LHCN-M2 (cell line): ENCODE measurements at regions not wholly inside any gene's neighbourhood (a gene's known extent, or its start where the extent isn't known, plus 50 kb on each side); places are given as distances from the start of the nearest gene placed in this dataset.

Experiments used
- DNase-seq: peaks from one replicate; pipeline ENCODE4 v3.0.0-alpha.2; 2012; ENCODE audit warnings: low read depth

DNA sequence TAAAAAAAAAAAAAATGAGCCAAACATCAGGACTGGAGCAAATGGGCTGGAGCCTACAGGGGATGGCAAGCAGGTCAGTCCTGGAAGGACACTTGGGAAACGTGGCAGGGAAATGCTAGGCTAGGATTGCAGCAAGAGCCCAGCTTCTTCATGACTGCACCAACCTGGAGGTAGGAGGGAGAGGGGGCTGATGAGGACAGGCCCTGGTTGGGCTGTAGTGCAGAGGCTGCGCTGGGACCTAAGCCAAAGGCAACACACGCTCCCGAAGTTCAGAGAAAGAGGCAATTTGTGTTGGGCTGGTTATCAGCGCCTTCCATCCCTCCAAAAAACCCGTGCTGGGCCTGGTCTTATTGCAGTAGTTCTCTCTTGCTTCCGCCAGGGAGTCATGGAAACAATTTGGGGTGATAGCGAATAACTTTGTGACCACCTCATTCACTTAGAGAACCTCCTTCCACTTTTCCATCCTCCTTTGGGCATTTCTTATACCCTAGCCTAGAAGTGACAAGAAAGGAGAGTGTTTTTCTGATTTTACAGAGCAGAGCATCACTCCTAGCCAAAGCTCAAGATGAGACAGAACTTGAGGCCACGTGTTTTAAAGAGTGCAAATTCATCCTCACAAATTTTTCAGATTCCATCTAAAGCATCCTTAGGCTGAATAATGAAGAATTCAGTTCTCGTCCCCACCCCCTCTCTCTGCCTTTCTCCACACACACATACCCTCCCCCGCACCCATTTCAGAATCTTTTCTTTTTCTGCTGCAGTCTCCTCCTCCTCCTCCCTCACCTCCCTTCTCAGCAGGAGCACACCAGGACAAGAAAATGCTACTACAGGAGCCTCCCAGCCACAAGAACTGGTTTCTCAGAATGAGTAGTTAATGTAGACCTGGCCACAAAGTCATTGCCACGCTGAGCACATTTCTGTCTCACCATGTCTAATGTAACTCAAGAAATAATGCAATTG lies 61.3 kb upstream of the CALM2 start:
- no peak for DNase-seq

DNA sequence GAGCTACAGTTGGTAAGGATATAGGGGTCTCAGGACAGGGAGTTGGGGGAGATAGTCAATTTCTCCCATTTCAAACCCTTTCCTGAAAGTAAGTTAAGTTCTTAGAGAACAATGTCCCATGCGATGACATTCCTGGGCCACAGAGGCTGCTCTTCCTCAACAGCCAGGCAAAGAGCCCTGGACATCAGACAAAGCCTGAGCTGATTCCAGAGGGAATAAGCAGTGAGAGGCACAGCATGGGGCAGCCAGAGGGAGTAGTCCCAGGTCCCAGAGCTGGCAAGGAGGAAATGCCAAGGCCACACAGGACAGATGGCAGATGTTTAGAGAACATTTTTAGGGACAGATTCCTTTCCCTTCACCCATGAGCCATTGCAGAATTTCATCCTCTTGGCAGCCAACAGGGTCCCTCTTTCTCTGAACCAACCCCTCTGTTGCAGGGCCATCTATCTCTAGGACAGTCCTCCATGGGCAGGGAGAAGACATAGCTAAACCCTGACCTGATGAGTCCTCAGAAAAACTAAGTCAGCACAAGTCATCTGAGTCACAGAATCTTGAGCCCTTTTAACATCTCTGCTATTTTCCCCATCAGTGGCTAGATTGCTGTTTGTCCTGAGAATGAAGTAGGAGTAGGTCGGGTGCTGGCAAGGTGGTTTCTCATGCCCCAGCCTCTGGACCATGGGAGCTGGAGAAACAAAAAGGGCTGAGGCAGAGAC lies 60.3 kb upstream of the CALM2 start:
- no peak for DNase-seq

DNA sequence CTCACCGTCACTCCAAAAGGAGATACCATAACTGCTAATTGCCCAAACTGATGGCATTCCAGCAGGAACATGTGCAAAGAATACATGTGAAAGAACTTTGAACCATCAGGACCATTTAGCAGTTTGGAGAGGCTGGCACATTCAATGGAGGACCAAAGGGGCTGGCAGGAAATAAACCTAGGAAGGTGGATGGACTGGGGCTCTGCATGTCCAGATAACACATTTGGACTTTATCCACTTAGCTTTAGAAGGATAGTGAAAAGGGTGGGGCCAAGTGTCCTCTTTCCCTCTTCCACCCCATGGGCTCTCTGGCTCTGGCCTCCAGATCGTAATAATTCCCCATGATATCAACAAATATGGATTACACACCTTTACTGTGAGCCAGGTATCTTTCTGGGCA lies 58.8 kb upstream of the CALM2 start:
- DNase-seq = no peak

DNA sequence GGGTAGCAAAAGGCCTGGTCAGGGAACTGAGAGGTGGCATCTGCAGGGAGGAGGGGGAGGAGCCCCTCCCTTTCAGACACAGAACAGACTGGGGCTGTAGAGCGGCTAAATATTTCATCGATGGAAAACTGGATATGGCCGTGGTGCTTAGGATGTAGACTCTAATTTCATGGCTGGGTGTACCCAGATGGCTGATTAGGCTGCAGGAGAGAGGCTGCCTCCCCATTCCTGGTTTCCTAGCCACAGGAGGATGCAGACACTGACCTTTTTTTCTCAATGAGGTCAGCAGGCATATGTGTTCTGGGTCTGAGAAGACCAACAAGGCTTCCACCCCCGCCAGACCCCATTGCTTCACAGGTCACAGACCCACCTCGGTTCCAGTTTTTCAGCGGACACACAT lies 58.1 kb upstream of the CALM2 start:
- no peak for DNase-seq

DNA sequence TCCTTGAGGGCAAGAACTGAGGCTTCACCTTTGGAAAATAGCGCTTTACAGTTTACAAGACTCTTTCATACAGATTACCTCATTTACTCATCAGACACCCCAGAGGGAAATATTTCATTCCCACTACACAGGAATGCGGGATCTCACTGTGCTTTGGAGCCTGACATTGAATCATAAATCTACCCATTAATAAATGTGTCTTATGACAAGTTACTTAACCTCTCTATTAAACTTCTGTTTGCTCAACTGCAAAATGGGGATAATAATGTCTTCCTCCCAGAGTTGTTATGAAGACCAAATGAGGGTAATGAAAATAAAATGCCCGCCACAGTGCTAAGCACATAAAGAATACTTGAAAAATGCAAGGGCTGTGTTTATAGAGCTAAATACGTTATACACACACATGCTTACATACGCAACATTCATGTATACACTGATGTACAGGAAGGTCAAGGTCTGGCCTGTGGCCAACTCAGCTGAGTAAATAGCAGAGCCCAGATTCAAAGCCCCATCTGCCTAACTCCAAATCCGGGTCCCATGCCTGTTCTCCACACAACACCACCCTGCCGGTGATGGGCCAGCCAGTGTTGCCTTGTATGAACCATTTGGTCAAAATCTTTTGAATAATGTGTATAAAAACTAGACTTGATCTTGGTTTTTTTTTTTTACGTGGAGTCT lies 56.6 kb upstream of the CALM2 start:
- DNase-seq = no peak

DNA sequence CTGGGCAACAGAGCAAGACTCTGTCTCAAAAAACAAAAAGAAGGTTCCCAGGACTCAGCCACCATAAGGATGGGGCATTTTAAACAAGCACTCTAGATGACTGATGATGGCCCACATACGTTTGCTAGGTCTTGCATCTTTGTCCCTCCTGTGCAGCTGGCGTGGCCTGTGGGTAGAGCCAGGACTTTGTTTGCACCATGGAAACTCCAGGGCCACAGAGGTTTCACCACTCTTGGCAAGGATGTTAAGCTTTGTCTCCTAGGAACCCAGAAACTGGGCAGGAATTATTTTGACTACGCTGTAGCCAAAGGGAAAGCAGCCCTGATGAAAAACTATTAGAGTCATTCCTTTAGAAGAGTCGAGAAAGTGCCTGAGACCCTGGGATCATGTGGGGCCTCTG lies 54.1 kb upstream of the CALM2 start:
- peak; percentile 70 for DNase-seq

DNA sequence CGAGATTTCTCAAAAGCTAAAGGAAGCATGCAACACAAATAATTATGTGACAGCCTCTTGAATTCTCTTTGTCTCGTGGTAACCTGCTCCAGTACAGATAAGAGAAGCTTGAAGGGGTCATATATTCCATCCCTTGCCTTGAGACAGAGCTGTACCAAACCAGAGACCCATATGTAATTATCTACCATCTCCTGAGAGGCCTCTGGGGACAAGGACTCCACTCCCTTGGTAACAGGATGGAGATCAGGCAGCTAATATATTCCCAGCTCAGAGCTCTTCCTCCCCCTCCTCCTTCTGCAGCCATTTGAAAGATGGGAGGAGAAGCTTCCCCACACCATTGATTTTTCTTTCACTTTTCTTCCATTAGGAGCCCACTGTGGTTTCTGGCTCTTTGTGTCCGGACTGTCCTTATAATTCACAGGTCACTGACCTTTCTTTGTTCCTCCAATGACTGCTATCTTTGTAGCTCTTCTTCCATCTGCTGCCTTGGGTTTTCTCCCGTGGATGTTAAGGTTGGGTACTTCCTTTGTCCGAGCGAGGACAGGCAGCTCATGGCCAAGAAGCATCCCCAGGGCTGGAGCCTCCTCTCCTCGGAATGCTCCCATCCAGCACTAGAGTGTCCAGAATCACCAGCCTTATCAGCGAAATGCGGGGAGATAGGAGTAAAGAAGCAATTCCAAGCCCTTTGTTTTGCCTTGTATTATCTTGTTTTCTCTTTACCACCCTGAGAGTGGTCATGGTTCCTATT lies 51.4 kb upstream of the CALM2 start:
- DNase-seq = peak; percentile 46

DNA sequence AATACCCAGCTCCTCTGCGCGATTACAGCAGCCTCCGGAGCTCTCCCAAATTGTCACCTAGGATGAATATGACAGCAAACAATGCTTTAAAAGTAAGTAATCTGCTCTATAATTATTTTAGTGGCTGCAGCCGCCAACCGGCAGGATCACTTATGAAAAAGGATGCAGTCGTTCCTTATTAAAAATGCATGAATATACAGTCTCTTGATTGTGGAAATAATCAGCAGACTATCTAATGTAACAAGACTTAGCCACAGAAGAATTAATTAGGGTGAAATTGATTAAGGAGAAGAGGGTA lies 50.6 kb upstream of the CALM2 start:
- DNase-seq = no peak

DNA sequence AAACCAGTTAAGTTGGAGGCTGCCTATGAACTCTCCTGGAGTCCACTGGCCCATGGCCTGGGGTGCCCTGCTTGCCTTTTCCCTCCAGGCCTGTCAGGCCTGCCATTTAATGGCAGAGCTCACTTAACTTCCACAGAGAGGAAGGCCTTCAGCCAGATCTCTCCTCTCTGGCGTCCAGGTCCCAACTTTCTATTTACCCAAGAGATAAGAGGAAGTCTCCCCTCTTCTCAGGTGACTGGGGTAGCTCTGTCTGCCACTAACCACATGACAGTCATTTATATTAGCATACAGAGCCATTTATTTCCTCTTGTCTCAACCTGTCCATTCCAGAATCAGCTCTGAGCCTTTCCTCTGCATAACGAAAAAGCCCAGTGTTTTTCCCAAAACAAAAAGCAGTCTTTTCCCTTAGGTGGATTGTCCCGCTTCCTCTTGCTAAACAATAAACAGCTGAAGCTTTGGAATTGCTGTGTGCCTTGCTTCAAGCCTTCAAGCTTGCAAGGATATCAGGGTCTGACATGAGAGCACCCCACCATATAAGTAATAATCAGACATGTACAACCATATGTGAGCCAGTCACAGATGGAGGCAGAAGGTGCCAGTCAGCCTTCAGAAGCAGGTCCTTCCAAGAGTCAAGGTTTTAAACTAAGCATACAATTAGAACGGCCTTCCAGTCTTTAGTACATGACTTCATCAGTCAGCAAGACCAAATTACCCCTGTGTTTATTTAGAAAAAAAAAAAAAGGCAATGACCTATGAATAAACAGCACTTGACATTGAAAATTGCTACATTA lies 50.0 kb upstream of the CALM2 start:
- DNase-seq = peak; percentile 26
